AG09319 (cell line): ENCODE measurements at regions not wholly inside any gene's neighbourhood (a gene's known extent, or its start where the extent isn't known, plus 50 kb on each side); places are given as distances from the start of the nearest gene placed in this dataset.

Source experiments
- DNase-seq: peaks from one replicate; pipeline ENCODE4 v3.0.0-alpha.2; 2010; ENCODE audit warnings: low read depth; ENCODE audit errors: extremely low read depth
- TF ChIP-seq, protein P1 (sequence below): IDR thresholded peaks from 2 replicates; pipeline ENCODE4 v1.5.1; 2011; ENCODE audit warnings: low read depth, mild to moderate bottlenecking, inconsistent platforms, low read length, moderate library complexity

DNA sequence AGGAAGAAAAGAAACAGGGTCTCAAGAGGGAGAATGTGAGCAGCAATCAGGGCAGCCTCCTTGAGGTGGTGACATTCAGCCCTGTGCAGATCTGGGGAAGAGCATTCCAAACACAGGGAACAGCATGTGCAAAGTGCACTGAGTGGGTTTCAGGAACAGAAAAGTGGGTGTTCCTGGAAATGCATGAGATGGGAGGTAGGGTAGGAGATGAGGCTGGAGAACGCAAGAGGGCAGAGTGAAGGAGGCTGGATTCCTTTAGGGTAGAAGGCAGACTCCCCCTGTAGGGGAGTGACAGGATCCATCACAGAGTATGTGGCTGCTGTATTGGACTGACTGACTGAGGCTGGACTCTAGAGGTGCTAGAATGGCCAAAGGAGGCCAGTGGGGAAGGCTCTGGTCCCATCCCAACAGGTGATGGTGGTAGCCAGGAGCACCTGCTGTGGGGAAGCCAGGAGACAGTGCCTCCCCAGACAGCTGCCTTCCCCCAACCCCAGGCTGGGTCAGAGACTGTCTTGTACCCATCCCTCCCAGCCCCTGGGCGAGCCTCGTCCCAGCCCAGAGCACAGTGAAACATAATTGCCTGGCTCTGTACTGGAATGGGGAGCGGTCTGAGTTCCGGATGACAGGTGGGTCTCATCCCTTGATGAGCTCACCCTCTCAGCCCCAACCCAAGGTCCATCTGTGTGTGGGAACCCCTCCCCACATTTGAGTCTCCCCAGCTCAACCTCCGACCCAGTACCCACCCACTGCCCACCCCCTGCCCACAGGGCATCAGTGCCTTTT is 419.4 kb downstream of the MN1 start:
- TF ChIP-seq, protein P1, sequence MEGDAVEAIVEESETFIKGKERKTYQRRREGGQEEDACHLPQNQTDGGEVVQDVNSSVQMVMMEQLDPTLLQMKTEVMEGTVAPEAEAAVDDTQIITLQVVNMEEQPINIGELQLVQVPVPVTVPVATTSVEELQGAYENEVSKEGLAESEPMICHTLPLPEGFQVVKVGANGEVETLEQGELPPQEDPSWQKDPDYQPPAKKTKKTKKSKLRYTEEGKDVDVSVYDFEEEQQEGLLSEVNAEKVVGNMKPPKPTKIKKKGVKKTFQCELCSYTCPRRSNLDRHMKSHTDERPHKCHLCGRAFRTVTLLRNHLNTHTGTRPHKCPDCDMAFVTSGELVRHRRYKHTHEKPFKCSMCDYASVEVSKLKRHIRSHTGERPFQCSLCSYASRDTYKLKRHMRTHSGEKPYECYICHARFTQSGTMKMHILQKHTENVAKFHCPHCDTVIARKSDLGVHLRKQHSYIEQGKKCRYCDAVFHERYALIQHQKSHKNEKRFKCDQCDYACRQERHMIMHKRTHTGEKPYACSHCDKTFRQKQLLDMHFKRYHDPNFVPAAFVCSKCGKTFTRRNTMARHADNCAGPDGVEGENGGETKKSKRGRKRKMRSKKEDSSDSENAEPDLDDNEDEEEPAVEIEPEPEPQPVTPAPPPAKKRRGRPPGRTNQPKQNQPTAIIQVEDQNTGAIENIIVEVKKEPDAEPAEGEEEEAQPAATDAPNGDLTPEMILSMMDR: no peak
- DNase-seq: no peak

DNA sequence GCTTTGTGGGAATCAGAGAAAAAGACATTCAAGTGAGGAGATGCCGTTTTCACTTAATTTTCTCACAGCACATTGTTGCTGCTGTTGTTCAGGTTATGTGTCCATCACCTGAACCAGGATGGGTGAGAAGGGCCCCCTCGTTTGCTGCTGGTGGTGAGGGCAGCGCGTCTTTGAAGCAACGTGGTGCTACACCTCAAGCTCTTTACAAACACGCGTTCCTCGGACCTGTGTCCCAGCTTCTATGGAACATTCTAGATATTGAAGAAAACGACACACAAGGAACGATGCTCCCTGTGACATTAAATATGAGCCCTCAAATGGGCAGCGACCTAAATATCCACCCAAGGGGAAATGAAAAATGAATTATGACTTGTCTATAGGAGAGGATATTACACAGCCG is 418.6 kb downstream of the MN1 start:
- TF ChIP-seq, protein P1: no peak
- no peak for DNase-seq

DNA sequence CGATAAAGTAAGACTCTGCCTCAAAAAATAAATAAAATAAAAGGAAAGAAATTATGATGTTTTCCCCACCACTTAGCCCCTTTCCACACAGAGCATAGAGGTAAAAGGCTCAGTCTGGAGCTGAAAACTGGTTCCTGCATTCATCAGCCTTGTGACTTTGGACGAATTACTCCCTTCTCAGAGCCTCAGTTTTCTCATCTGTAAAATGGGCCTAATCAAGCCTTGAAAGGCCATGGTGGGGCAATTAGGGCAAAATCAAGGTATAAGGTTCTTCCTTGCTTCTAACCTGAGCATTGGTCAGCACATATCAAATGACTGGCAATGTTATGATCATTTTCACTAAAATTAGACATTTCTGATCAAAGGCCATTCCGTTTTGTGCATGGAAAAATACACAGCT is 417.7 kb downstream of the MN1 start:
- TF ChIP-seq, protein P1: no peak
- no peak for DNase-seq

DNA sequence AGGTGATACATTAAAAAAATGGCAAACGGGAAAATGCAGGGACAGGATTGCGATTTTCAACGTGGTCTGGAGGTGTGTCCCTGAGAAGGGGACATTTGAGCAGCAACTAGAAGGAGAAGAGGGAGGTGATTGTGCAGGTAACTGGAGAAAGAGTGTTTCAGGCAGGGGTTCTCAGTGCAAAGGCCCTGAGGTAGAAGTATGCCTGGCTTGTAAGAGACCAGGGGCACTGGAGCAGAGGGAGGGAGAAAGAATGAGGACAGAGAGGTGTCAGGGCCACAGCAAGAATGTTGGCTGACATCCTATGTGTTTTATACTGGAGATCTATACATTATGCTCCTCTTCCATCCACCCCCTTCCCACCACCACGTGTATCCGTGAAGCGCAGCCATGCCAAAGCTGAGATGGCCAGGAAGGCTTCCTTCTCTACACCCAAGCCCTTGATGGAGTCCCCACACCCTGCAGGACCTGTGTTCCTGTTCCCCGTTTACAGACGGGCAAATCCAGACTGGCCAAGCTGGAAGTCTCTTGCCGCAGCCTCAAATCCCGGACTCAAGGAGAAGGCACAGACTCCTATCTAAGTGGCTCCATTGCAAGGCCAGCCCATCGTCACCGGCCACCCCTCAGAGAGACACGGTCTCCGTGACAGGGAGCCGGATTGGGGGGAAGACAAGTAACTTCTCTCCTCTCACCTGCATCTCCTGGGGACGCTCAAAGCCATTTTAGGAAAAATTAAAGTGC is 416.1 kb downstream of the MN1 start:
- TF ChIP-seq, protein P1: no peak
- no peak for DNase-seq

DNA sequence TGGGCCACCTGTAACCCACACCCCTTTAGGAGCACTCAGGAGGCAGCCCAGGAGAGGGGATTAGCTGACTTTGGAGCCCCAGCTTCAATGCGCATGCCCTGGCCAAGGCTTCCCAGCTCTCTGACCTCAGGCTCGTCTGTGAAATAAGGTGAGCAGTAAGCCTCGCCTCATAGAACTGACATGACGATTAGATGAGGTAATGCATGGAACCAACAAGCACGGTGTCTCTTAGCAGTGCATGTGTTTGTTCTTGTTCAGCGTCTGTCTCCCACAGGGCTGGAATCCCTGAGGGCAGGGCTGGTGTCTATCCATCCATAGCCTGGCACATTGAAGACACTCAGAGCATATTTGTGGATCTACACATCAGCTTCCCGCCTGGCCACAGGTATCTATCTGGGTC is 415.4 kb downstream of the MN1 start:
- no peak for DNase-seq
- TF ChIP-seq, protein P1: no peak

DNA sequence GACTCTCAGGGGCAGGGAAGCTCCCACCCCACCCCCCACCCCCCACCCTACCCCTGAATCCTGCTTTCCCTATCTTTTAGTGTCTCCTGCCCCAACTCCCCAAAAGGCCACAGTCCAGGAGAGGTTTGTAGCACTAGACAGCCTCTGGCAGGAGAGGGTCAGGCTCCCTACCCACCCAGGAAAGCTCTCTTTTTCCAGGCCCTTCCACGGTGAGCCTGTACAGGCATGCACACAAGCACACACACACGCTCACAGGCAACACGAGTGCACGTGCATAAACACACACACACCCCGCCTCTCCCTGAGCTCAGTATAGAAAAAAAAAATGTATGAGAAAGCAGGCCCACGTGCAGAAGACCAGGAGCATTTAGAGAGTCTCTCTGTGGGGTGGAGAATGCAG is 414.0 kb downstream of the MN1 start:
- DNase-seq: no peak
- TF ChIP-seq, protein P1: no peak

DNA sequence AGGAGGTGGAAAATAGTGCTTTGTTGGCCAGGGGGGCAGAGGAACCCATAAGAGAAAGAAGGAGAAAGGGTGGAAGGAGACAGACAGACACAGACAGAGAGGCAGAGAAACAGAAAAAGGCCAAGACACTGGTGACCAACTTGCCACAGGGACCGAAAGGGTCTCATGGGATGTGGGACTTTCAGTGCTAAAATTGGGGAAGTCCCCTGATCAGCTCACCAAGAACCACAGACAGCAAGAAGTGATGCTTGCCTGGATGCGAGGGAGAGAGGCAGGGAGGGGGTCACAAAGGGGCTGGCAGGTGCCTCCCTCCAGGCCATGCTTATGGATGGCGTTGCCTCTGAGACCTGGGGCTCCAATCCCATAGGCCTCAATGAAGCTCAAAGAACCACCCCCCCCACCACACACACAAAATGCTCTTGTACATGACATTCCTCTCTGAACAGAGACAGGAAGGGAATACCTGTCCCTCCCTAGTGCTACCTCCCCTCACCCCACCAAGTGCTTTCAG is 413.4 kb downstream of the MN1 start:
- TF ChIP-seq, protein P1: no peak
- no peak for DNase-seq
